ENCODE measurements at regions not wholly inside any gene's neighbourhood (a gene's known extent, or its start where the extent isn't known, plus 50 kb on each side); places are given as distances from the start of the nearest gene placed in this dataset.

DNA sequence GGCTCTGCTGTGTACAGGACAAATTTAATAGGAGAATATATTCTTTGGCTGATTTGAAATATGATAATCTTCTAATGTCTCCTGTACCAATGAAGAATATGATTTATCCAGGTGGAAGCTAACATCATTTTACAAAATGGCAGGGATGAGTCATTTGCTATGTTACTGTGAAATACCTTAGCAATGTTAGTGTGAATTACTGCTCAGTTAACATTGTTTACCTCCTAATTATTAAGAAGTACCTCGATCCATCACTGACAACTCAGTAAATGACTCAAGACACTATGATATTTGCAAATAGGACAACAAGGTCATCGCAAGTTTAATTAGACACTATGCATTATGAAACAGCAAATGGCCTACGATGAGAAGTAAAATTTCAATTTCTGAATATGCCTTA, 309.1 kb upstream of the EDNRB start:
- TF ChIP-seq, protein P1, sequence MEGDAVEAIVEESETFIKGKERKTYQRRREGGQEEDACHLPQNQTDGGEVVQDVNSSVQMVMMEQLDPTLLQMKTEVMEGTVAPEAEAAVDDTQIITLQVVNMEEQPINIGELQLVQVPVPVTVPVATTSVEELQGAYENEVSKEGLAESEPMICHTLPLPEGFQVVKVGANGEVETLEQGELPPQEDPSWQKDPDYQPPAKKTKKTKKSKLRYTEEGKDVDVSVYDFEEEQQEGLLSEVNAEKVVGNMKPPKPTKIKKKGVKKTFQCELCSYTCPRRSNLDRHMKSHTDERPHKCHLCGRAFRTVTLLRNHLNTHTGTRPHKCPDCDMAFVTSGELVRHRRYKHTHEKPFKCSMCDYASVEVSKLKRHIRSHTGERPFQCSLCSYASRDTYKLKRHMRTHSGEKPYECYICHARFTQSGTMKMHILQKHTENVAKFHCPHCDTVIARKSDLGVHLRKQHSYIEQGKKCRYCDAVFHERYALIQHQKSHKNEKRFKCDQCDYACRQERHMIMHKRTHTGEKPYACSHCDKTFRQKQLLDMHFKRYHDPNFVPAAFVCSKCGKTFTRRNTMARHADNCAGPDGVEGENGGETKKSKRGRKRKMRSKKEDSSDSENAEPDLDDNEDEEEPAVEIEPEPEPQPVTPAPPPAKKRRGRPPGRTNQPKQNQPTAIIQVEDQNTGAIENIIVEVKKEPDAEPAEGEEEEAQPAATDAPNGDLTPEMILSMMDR (IDR thresholded peaks at IDR 0.05) = no peak
- no peak for TF ChIP-seq POLR2AphosphoS5 (IDR thresholded peaks at IDR 0.05)
- no peak for TF ChIP-seq POLR2A (IDR thresholded peaks at IDR 0.05)

Measured in prostate gland (tissue), 2 donors.